Loucy (cell line): ENCODE measurements at regions not wholly inside any gene's neighbourhood (a gene's known extent, or its start where the extent isn't known, plus 50 kb on each side); places are given as distances from the start of the nearest gene placed in this dataset.

Source experiments
- CTCF ChIP-seq: fragments of 200-600 bp; sonication (generic); conservative IDR thresholded peaks from 2 replicates; pipeline ENCODE4 v1.5.1; 2014; ENCODE audit warnings: mild to moderate bottlenecking, antibody characterized with exemption, low read length
- EZH2phosphoT487 ChIP-seq: fragments of 200-600 bp; IDR thresholded peaks from 2 replicates; pipeline ENCODE4 v1.6.1; 2018; ENCODE audit warnings: antibody characterized with exemption, mild to moderate bottlenecking, moderate library complexity, borderline replicate concordance

DNA sequence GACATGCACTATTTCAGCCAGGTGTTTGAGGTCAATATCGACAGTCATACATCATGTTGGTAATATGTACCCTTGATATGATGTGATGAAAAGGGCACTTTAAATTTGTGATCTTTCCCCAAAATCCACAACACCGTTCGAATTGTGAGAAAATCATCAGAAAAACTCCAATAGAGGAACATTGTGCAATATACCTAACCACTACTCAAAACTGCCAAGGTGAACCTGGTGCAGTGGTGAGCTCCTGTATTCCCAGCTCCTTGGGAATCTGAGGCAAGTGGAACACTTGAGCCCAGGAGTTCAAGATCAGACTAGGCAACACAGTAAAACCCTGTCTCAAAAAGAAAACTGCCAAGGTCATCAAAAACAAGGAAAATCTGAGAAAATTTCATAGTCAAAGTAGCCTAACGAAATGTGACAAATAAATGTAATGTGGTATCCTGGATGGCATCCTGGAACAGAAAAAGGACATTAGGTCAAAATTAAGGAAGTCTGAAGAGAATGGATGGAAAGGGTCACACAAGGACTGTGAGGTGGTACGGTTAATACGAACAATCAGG, 55.6 kb upstream of the LSM6 start:
- TF ChIP-seq CTCF (no peak), EZH2phosphoT487 (no peak)
